Upper lobe of left lung (tissue), 6 donors: ENCODE measurements at regions not wholly inside any gene's neighbourhood (a gene's known extent, or its start where the extent isn't known, plus 50 kb on each side); places are given as distances from the start of the nearest gene placed in this dataset.

ENCODE experiments used
- ATAC-seq, 2 donors: fragments of 200-7000 bp; cut with Tn5 transposase; one replicate each; pipeline ENCODE4 v1.9.1; 2022; ENCODE audit warnings: mild to moderate bottlenecking in 2 of 2, moderate library complexity in 2 of 2; ENCODE audit not compliant: low FRiP score in 2 of 2
- DNase-seq, 2 donors: peaks; one replicate each; pipeline ENCODE4 v3.0.0-alpha.2; 2019 to 2020
- H3K27ac ChIP-seq, 4 donors: fragments of 200-600 bp; sonication (generic); one replicate each; pipeline ENCODE4 v1.5.1; 2016 to 2019
- H3K27me3 ChIP-seq, 4 donors: fragments of 200-600 bp; sonication (generic); one replicate each; pipeline ENCODE4 v1.5.1; 2017 to 2019
- H3K36me3 ChIP-seq, 4 donors: fragments of 200-600 bp; sonication (generic); one replicate each; pipeline ENCODE4 v1.5.1; 2016 to 2019
- H3K4me1 ChIP-seq, 4 donors: fragments of 200-600 bp; sonication (generic); one replicate each; pipeline ENCODE4 v1.5.1; 2018 to 2019
- H3K4me3 ChIP-seq, 4 donors: fragments of 200-600 bp; sonication (generic); one replicate each; pipeline ENCODE4 v1.5.1; 2017 to 2019; ENCODE audit warnings: mild to moderate bottlenecking in 2 of 4, moderate library complexity in 1 of 4
- H3K9me3 ChIP-seq, 4 donors: fragments of 200-600 bp; sonication (generic); one replicate each; pipeline ENCODE4 v1.5.1; 2018 to 2019
- CTCF ChIP-seq, 6 experiments: fragments of 450-650 bp in 4 of 6; fragments of 200-600 bp in 2 of 6; sonication (generic) in 2 of 6; IDR thresholded peaks; one replicate each; pipeline ENCODE4 v1.5.1; 2016 to 2019; ENCODE audit warnings: antibody characterized with exemption in 6 of 6
- EP300 ChIP-seq, 4 donors: sonication (generic); formaldehyde crosslinking; IDR thresholded peaks; one replicate each; pipeline ENCODE4 v1.5.1; 2017; ENCODE audit warnings: antibody characterized with exemption in 4 of 4, control low read depth in 2 of 4
- POLR2A ChIP-seq, 4 donors: fragments of 450-650 bp; IDR thresholded peaks; one replicate each; pipeline ENCODE4 v1.5.1; 2016 to 2017; ENCODE audit warnings: antibody characterized with exemption in 4 of 4, mild to moderate bottlenecking in 2 of 4
- POLR2AphosphoS5 ChIP-seq, 2 donors: sonication (generic); formaldehyde crosslinking; IDR thresholded peaks; one replicate each; pipeline ENCODE4 v1.5.1; 2017; ENCODE audit warnings: antibody characterized with exemption in 2 of 2
- WGBS, 2 donors: methylation state at CpG; one replicate each; pipeline ENCODE4 v1.1.5; 2017 to 2018; 5-methylcytosine and 5-hydroxymethylcytosine counted together
- donor health status: DM: no; HTN: no; CAD: no; lungs with moderate emphysema.
- donor health status: DM: no; HTN: yes; CAD: no; lungs with severe emphysema.

- TF ChIP-seq POLR2A (IDR thresholded peaks at IDR 0.05) (no peak), EP300 (IDR thresholded peaks at IDR 0.05) (no peak), CTCF (IDR thresholded peaks at IDR 0.05) (no peak), POLR2AphosphoS5 (IDR thresholded peaks at IDR 0.05) (no peak)
- ATAC-seq (no peak), DNase-seq (no peak)
- no peaks in the 10 kb centered on the region for H3K4me1 ChIP-seq
- H3K4me3 ChIP-seq = no peak overlapping the region
- H3K27me3 ChIP-seq = no peaks in the 10 kb centered on the region
- WGBS, 2 donors = 13% methylated on average over 5 of the region's 5 CpGs
- H3K9me3 ChIP-seq = no peaks in the 10 kb centered on the region
- H3K36me3 ChIP-seq = no peaks in the 10 kb centered on the region
- no peak overlapping the region for H3K27ac ChIP-seq
Measured at GRCh38 chr11:129589190-129589860, 213.7 kb downstream of the BARX2 start.

GRCh38 chr11:129590030-129590752 is 214.5 kb downstream of the BARX2 start:
- 66 to 74% methylated on average over 10 of the region's 10 CpGs for WGBS, 2 donors
- Histone ChIP-seq H3K4me3 (no peak overlapping the region), H3K27me3 (no peaks in the 10 kb centered on the region), H3K4me1 (no peaks in the 10 kb centered on the region), H3K9me3 (no peaks in the 10 kb centered on the region), H3K27ac (no peak overlapping the region), H3K36me3 (no peaks in the 10 kb centered on the region)
- ATAC-seq (no peak), DNase-seq (no peak)
- TF ChIP-seq CTCF (IDR thresholded peaks at IDR 0.05) = no peak
- no peak for TF ChIP-seq POLR2A (IDR thresholded peaks at IDR 0.05)
- no peak for TF ChIP-seq EP300 (IDR thresholded peaks at IDR 0.05)
- TF ChIP-seq POLR2AphosphoS5 (IDR thresholded peaks at IDR 0.05) = no peak

- H3K27ac ChIP-seq = no peak overlapping the region
- TF ChIP-seq POLR2A (IDR thresholded peaks at IDR 0.05) (no peak), POLR2AphosphoS5 (IDR thresholded peaks at IDR 0.05) (no peak), EP300 (IDR thresholded peaks at IDR 0.05) (no peak), CTCF (IDR thresholded peaks at IDR 0.05) (no peak)
- H3K36me3 ChIP-seq = no peaks in the 10 kb centered on the region
- H3K4me3 ChIP-seq = no peak overlapping the region
- no peak for DNase-seq
- 79 to 81% methylated on average over 9 of the region's 9 CpGs for WGBS, 2 donors
- no peak for ATAC-seq
- no peaks in the 10 kb centered on the region for H3K27me3 ChIP-seq
- no peaks in the 10 kb centered on the region for H3K9me3 ChIP-seq
- no peaks in the 10 kb centered on the region for H3K4me1 ChIP-seq
Measured at GRCh38 chr11:129590753-129591475, 215.3 kb downstream of the BARX2 start.

GRCh38 chr11:129591527-129591926 is 215.9 kb downstream of the BARX2 start:
- 80 to 81% methylated on average over 2 of the region's 2 CpGs for WGBS, 2 donors
- no peak overlapping the region for H3K27ac ChIP-seq

More at GRCh38 chr11:129591527-129591926, 215.9 kb downstream of the BARX2 start:
- no peak for ATAC-seq
- Histone ChIP-seq H3K4me3 (no peak overlapping the region), H3K4me1 (no peaks in the 10 kb centered on the region), H3K27me3 (no peaks in the 10 kb centered on the region), H3K9me3 (no peaks in the 10 kb centered on the region), H3K36me3 (no peaks in the 10 kb centered on the region)
- no peak for DNase-seq
- TF ChIP-seq POLR2AphosphoS5 (IDR thresholded peaks at IDR 0.05) (no peak), CTCF (IDR thresholded peaks at IDR 0.05) (no peak), POLR2A (IDR thresholded peaks at IDR 0.05) (no peak), EP300 (IDR thresholded peaks at IDR 0.05) (no peak)
